Colonic mucosa (tissue), 4 donors: ENCODE measurements at regions not wholly inside any gene's neighbourhood (a gene's known extent, or its start where the extent isn't known, plus 50 kb on each side); places are given as distances from the start of the nearest gene placed in this dataset.
"Not testable (repeated sequence)": the region's sequence is repeated elsewhere in the genome, so short reads cannot be mapped to it uniquely, and the experiment has no call there.

ENCODE experiments used
- DNase-seq: peaks from one replicate; pipeline ENCODE4 v3.0.0-alpha.2; 2020
- H3K27ac ChIP-seq: fragments of 200-600 bp; one replicate; pipeline ENCODE4 v1.8.0; 2021
- H3K27me3 ChIP-seq: fragments of 200-600 bp; one replicate; pipeline ENCODE4 v1.8.0; 2021
- H3K36me3 ChIP-seq: fragments of 200-600 bp; one replicate; pipeline ENCODE4 v1.8.0; 2021
- H3K4me1 ChIP-seq: fragments of 200-600 bp; one replicate; pipeline ENCODE4 v1.8.0; 2021; ENCODE audit warnings: mild to moderate bottlenecking
- H3K4me3 ChIP-seq: fragments of 200-600 bp; one replicate; pipeline ENCODE4 v1.8.0; 2021
- H3K9ac ChIP-seq, 2 donors: one replicate each; pipeline ENCODE4 v1.7.0; 2013; ENCODE audit warnings: control low read depth in 2 of 2, low read depth in 2 of 2, low read length in 2 of 2
- H3K9me3 ChIP-seq: fragments of 200-600 bp; one replicate; pipeline ENCODE4 v1.8.0; 2021
- CTCF ChIP-seq: fragments of 200-600 bp; IDR thresholded peaks from one replicate; pipeline ENCODE4 v1.8.0; 2022; ENCODE audit warnings: antibody characterized with exemption, mild to moderate bottlenecking
- intact Hi-C: fragments of 100-400 bp; cut with DNase I; formaldehyde crosslinking; loops from one replicate; pipeline ENCODE4 v1.14.1; 2022
- donor health status: healthy.
- donor health status: DM: no; HTN: no; CAD: no.
- donor health status: DM: no; HTN: no; CAD: no.

GRCh38 chr15:87743562-87743961 is 513.0 kb downstream of the NTRK3 start:
- H3K4me1 ChIP-seq, result no peaks in the 10 kb centered on the region
- H3K36me3 ChIP-seq, result no peaks in the 10 kb centered on the region
- H3K9ac ChIP-seq, result no peak overlapping the region
- H3K9me3 ChIP-seq, result no peaks in the 10 kb centered on the region
- TF ChIP-seq CTCF, result no peak
- DNase-seq, result no peak
- no peaks in the 10 kb centered on the region for H3K27me3 ChIP-seq
- H3K4me3 ChIP-seq, result no peak overlapping the region
- intact Hi-C loops, result no loop called here
- H3K27ac ChIP-seq, result no peak overlapping the region

- Histone ChIP-seq H3K9me3 (no peaks in the 10 kb centered on the region), H3K36me3 (no peaks in the 10 kb centered on the region), H3K27me3 (no peaks in the 10 kb centered on the region), H3K27ac (no peak overlapping the region), H3K4me3 (no peak overlapping the region), H3K9ac (no peak overlapping the region), H3K4me1 (no peaks in the 10 kb centered on the region)
- intact Hi-C loops, result no loop called here
- no peak for TF ChIP-seq CTCF
- DNase-seq, result no peak
Measured at GRCh38 chr15:87741350-87741749, 515.2 kb downstream of the NTRK3 start.

GRCh38 chr15:87740655-87741344 is 515.7 kb downstream of the NTRK3 start:
- Histone ChIP-seq H3K9ac (no peak overlapping the region), H3K9me3 (no peaks in the 10 kb centered on the region), H3K27ac (no peak overlapping the region), H3K4me3 (no peak overlapping the region), H3K36me3 (no peaks in the 10 kb centered on the region), H3K27me3 (no peaks in the 10 kb centered on the region), H3K4me1 (no peaks in the 10 kb centered on the region)
- no peak for DNase-seq
- TF ChIP-seq CTCF, result no peak
- intact Hi-C loops, result no loop called here

- Histone ChIP-seq H3K4me1 (no peaks in the 10 kb centered on the region), H3K36me3 (no peaks in the 10 kb centered on the region), H3K27ac (no peak overlapping the region), H3K4me3 (no peak overlapping the region), H3K27me3 (no peaks in the 10 kb centered on the region), H3K9ac (no peak overlapping the region), H3K9me3 (no peaks in the 10 kb centered on the region)
- intact Hi-C loops, result no loop called here
- TF ChIP-seq CTCF, result no peak
- no peak for DNase-seq
Measured at GRCh38 chr15:87739866-87740265, 516.7 kb downstream of the NTRK3 start.

GRCh38 chr15:87739081-87739480 is 517.5 kb downstream of the NTRK3 start:
- H3K27ac ChIP-seq, result no peak overlapping the region

GRCh38 chr15:87737460-87737859 is 519.1 kb downstream of the NTRK3 start:
- H3K27me3 ChIP-seq, H3K36me3 ChIP-seq, DNase-seq, intact Hi-C loops, H3K4me3 ChIP-seq, H3K4me1 ChIP-seq, H3K9me3 ChIP-seq, H3K27ac ChIP-seq, H3K9ac ChIP-seq: not testable (repeated sequence)

More at GRCh38 chr15:87739081-87739480, 517.5 kb downstream of the NTRK3 start:
- intact Hi-C loops, result no loop called here
- TF ChIP-seq CTCF, result no peak
- H3K9ac ChIP-seq, result no peak overlapping the region
- no peaks in the 10 kb centered on the region for H3K9me3 ChIP-seq
- no peaks in the 10 kb centered on the region for H3K27me3 ChIP-seq
- H3K4me3 ChIP-seq, result no peak overlapping the region
- H3K4me1 ChIP-seq, result no peaks in the 10 kb centered on the region
- DNase-seq, result no peak
- H3K36me3 ChIP-seq, result no peaks in the 10 kb centered on the region
